Keratinocyte (primary cell): ENCODE measurements at regions not wholly inside any gene's neighbourhood (a gene's known extent, or its start where the extent isn't known, plus 50 kb on each side); places are given as distances from the start of the nearest gene placed in this dataset.

Experiments used
- DNase-seq: peaks from one replicate; pipeline ENCODE4 v3.0.0-alpha.2; 2011; ENCODE audit warnings: low read depth, missing footprints, low spot score
- FAIRE-seq: peaks from 2 replicates; lab custom pipeline; 2011; peaks lifted over from hg19 to GRCh38; lab: Jason Lieb, UNC
- H2AFZ ChIP-seq: 2 replicates; pipeline ENCODE4 v1.6.0; 2012; ENCODE audit warnings: low read length, control low read depth, inconsistent platforms; ENCODE audit not compliant: control insufficient read depth
- H3K27ac ChIP-seq: 2 replicates; pipeline ENCODE4 v1.5.1; 2011; ENCODE audit warnings: low read length; ENCODE audit not compliant: control insufficient read depth, insufficient read depth
- H3K27me3 ChIP-seq: 3 replicates; pipeline ENCODE4 v1.6.0; 2011; ENCODE audit warnings: low read length; ENCODE audit not compliant: control insufficient read depth, insufficient read depth; ENCODE audit errors: extremely low read depth
- H3K36me3 ChIP-seq, 2 experiments: 2 replicates in 1 of 2; 3 replicates in 1 of 2; pipeline ENCODE4 v1.5.1; 2011; ENCODE audit warnings: low read length in 2 of 2, mild to moderate bottlenecking in 1 of 2; ENCODE audit not compliant: control insufficient read depth in 2 of 2, insufficient read depth in 2 of 2; ENCODE audit errors: extremely low read depth in 1 of 2
- H3K4me1 ChIP-seq: 3 replicates; pipeline ENCODE4 v1.5.1; 2011; ENCODE audit warnings: low read length; ENCODE audit not compliant: control insufficient read depth, insufficient read depth; ENCODE audit errors: extremely low read depth
- H3K4me2 ChIP-seq: 3 replicates; pipeline ENCODE4 v1.6.0; 2011; ENCODE audit warnings: low read depth, low read length; ENCODE audit not compliant: control insufficient read depth, insufficient read depth; ENCODE audit errors: extremely low read depth
- H3K4me3 ChIP-seq, 3 experiments: fragments of 200-600 bp in 1 of 3; sonication (generic) in 1 of 3; 2 replicates in 2 of 3; 3 replicates in 1 of 3; pipeline ENCODE4 v1.5.1; 2011 to 2016; ENCODE audit warnings: low read length in 3 of 3, mild to moderate bottlenecking in 3 of 3, control low read depth in 2 of 3, inconsistent platforms in 1 of 3, low read depth in 1 of 3, mixed read lengths in 1 of 3, mixed run types in 1 of 3, moderate library complexity in 1 of 3; ENCODE audit not compliant: control insufficient read depth in 2 of 3, insufficient read depth in 2 of 3; ENCODE audit errors: extremely low read depth in 1 of 3
- H3K79me2 ChIP-seq: 2 replicates; pipeline ENCODE4 v1.6.0; 2012; ENCODE audit warnings: low read length; ENCODE audit not compliant: control insufficient read depth, insufficient read depth
- H3K9ac ChIP-seq: 3 replicates; pipeline ENCODE4 v1.6.0; 2011; ENCODE audit warnings: low read length; ENCODE audit not compliant: control insufficient read depth, insufficient read depth; ENCODE audit errors: extremely low read depth
- H3K9me1 ChIP-seq: 3 replicates; pipeline ENCODE4 v1.6.0; 2011; ENCODE audit warnings: low read length; ENCODE audit not compliant: control insufficient read depth, insufficient read depth; ENCODE audit errors: extremely low read depth
- H3K9me3 ChIP-seq: 2 replicates; pipeline ENCODE4 v1.5.1; 2012; ENCODE audit warnings: low read depth, low read length; ENCODE audit not compliant: control insufficient read depth
- H4K20me1 ChIP-seq: 3 replicates; pipeline ENCODE4 v1.6.0; 2011; ENCODE audit warnings: low read length; ENCODE audit not compliant: control insufficient read depth, insufficient read depth; ENCODE audit errors: extremely low read depth
- EZH2 ChIP-seq: IDR thresholded peaks from one replicate; pipeline ENCODE4 v1.6.1; 2012; ENCODE audit warnings: inconsistent platforms, mild to moderate bottlenecking, low read length, moderate library complexity
- dilution Hi-C: fragments of 300-500 bp; cut with MboI; formaldehyde crosslinking; loops from one replicate; pipeline ENCODE4 v1.7.0; 2020; ENCODE audit warnings: low sequenced_read_pairs; ENCODE audit not compliant: extremely low pct_ligation_motif_present
- TF ChIP-seq, protein P1 (sequence below), 3 experiments: IDR thresholded peaks in 1 of 3; conservative IDR thresholded peaks in 1 of 3; optimal IDR thresholded peaks in 1 of 3; 2 replicates in 2 of 3; 3 replicates in 1 of 3; pipeline versions ENCODE3 to v1.5.1; 2011; ENCODE audit warnings: low read length in 3 of 3, mild to moderate bottlenecking in 3 of 3, moderate library complexity in 2 of 3, control low read depth in 1 of 3, inconsistent platforms in 1 of 3; ENCODE audit not compliant: insufficient read depth in 2 of 3; ENCODE audit errors: extremely low read depth in 1 of 3

DNA sequence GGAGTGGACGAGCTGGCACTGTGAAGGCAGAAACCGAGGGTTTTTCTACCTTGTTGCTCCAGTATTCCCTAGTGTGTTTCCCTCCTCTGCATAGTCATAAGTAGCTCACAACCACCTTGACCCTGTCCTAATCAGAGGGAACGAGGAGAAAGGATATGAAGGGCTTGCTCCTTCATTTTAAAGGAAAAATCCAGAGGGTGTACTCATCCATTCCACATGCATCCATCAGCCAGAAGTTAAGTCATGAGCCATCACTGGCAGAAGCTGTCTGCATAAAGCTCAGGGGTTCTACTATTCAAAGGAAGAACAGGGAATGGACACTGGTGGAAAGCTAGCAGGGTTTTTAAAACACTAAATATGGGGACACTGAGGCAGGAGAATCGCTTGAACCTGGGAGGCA is 84.3 kb upstream of the FOXN3 start:
- H3K9ac ChIP-seq, result no peak overlapping the region
- DNase-seq (no peak), FAIRE-seq (no peak)
- no peaks in the 10 kb centered on the region for H3K36me3 ChIP-seq
- dilution Hi-C loops, result no loop called here
- no peak overlapping the region for H3K4me2 ChIP-seq
- H2AFZ ChIP-seq, result no peak overlapping the region
- TF ChIP-seq, protein P1, sequence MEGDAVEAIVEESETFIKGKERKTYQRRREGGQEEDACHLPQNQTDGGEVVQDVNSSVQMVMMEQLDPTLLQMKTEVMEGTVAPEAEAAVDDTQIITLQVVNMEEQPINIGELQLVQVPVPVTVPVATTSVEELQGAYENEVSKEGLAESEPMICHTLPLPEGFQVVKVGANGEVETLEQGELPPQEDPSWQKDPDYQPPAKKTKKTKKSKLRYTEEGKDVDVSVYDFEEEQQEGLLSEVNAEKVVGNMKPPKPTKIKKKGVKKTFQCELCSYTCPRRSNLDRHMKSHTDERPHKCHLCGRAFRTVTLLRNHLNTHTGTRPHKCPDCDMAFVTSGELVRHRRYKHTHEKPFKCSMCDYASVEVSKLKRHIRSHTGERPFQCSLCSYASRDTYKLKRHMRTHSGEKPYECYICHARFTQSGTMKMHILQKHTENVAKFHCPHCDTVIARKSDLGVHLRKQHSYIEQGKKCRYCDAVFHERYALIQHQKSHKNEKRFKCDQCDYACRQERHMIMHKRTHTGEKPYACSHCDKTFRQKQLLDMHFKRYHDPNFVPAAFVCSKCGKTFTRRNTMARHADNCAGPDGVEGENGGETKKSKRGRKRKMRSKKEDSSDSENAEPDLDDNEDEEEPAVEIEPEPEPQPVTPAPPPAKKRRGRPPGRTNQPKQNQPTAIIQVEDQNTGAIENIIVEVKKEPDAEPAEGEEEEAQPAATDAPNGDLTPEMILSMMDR (optimal IDR thresholded peaks at IDR 0.05 in 1 of 3, IDR thresholded peaks at IDR 0.05 in 1 of 3, conservative IDR thresholded peaks at IDR 0.05 in 1 of 3; ENCODE audit: extremely low read depth in 1 of 3, insufficient read depth in 2 of 3, low read length in 3 of 3), result no peak
- TF ChIP-seq EZH2, result no peak
- no peaks in the 10 kb centered on the region for H4K20me1 ChIP-seq
- H3K27ac ChIP-seq, result no peak overlapping the region
- no peaks in the 10 kb centered on the region for H3K9me3 ChIP-seq
- no peaks in the 10 kb centered on the region for H3K27me3 ChIP-seq
- H3K9me1 ChIP-seq, result no peaks in the 10 kb centered on the region
- H3K4me3 ChIP-seq, result no peak overlapping the region
- H3K4me1 ChIP-seq, result no peaks in the 10 kb centered on the region
- no peaks in the 10 kb centered on the region for H3K79me2 ChIP-seq

DNA sequence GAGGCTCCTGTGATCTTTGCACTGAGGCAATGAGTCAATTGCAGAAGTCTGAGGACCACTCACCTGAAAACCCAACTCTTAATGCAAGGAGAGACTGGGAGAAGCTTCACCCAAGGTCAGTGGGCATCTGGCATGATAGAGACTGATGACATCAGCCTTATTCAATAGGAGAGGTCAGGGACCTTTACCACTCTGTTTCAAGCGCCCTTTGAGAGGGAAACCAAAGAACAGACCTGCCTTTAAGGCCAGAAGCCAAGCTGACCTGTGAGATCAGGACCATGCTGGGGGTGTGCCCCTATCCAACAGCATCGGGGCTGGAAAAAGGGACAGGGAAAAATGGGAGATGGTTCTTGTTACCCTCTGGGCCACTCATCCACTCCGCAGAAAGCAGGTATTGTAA is 83.3 kb upstream of the FOXN3 start:
- dilution Hi-C loops, result no loop called here
- H3K9ac ChIP-seq, result no peak overlapping the region
- H3K9me3 ChIP-seq, result no peaks in the 10 kb centered on the region
- no peaks in the 10 kb centered on the region for H3K9me1 ChIP-seq
- no peaks in the 10 kb centered on the region for H3K79me2 ChIP-seq
- no peak overlapping the region for H3K4me2 ChIP-seq
- H3K4me3 ChIP-seq, result no peak overlapping the region
- H4K20me1 ChIP-seq, result no peaks in the 10 kb centered on the region
- FAIRE-seq, result no peak
- no peaks in the 10 kb centered on the region for H3K4me1 ChIP-seq
- no peak for DNase-seq
- TF ChIP-seq, protein P1 (optimal IDR thresholded peaks at IDR 0.05 in 1 of 3, IDR thresholded peaks at IDR 0.05 in 1 of 3, conservative IDR thresholded peaks at IDR 0.05 in 1 of 3; ENCODE audit: extremely low read depth in 1 of 3, insufficient read depth in 2 of 3, low read length in 3 of 3), result no peak
- no peak for TF ChIP-seq EZH2
- H3K36me3 ChIP-seq, result no peaks in the 10 kb centered on the region
- H3K27me3 ChIP-seq, result no peaks in the 10 kb centered on the region
- no peak overlapping the region for H2AFZ ChIP-seq
- no peak overlapping the region for H3K27ac ChIP-seq
